ENCODE measurements at regions not wholly inside any gene's neighbourhood (a gene's known extent, or its start where the extent isn't known, plus 50 kb on each side); places are given as distances from the start of the nearest gene placed in this dataset.

DNA sequence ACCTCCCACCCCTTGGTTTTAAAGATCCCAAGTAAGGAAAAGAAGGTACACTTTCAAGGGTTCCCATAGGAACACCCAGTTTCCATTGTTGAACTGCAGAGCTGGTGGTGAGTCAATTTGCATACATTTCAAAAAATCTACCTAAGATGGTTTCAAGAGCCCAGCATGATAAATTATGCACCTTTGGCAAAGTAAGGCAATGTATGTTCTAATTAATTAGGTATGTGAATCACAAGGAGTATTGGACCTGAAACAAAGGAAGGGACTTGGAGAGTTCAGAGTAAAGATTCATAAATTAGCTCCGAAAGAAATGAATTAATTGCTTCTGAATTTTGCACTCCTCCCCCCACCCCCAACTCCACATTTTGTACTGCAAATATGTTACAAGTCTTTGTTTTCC, 459.7 kb downstream of the LRATD1 start:
- TF ChIP-seq, protein P1, sequence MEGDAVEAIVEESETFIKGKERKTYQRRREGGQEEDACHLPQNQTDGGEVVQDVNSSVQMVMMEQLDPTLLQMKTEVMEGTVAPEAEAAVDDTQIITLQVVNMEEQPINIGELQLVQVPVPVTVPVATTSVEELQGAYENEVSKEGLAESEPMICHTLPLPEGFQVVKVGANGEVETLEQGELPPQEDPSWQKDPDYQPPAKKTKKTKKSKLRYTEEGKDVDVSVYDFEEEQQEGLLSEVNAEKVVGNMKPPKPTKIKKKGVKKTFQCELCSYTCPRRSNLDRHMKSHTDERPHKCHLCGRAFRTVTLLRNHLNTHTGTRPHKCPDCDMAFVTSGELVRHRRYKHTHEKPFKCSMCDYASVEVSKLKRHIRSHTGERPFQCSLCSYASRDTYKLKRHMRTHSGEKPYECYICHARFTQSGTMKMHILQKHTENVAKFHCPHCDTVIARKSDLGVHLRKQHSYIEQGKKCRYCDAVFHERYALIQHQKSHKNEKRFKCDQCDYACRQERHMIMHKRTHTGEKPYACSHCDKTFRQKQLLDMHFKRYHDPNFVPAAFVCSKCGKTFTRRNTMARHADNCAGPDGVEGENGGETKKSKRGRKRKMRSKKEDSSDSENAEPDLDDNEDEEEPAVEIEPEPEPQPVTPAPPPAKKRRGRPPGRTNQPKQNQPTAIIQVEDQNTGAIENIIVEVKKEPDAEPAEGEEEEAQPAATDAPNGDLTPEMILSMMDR (IDR thresholded peaks at IDR 0.05), result no peak
- TF ChIP-seq POLR2A (IDR thresholded peaks at IDR 0.05; ENCODE audit: low read depth) (no peak), POLR2AphosphoS5 (IDR thresholded peaks at IDR 0.05) (no peak)
